Inflammatory macrophage (primary cell): ENCODE measurements at regions not wholly inside any gene's neighbourhood (a gene's known extent, or its start where the extent isn't known, plus 50 kb on each side); places are given as distances from the start of the nearest gene placed in this dataset.

Source experiments
- DNase-seq, 2 donors: peaks; one replicate each; pipeline ENCODE4 v3.0.0-alpha.2; 2020 to 2022

DNA sequence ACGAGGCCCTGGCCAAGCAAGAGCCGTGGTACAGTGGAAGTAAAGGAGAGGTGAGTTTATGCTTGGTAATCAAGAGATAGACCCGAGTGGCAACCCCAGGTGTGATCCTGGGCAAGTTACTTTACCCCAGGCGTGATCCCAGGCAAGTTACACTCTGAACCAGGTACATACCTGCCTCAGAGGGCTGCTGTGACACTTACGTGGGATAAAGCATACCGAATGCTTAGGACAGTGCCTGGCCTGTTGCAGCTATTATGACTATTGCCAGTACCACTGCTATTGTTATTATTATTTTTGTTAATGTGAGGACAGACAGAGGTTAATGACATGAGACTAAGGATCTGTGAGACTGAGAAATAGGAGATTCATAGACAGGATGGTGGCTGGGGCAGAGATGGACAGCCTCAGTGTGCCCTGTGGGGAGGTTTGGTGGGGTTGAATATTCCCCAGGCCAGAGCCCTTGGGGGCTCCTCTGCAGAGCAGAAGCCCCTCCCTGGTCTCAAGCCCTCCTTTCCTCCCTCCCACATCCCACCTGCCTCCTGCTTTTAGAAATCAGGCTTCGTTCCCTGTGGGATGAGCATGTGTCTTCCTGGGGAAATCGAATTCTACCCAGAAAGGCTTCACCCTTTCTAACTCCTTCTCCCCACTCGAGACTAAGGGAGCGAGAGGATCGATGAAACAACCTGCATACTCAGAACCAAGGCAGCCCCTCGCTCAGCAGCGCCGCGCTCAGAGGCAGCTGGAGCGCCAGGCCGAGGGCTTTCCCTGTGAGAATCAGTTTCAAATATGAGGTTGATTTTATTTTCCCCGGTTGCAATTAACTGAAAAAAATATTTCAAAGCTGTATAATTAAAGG, 62.0 kb upstream of the SIX3 start:
- DNase-seq, result no peak

DNA sequence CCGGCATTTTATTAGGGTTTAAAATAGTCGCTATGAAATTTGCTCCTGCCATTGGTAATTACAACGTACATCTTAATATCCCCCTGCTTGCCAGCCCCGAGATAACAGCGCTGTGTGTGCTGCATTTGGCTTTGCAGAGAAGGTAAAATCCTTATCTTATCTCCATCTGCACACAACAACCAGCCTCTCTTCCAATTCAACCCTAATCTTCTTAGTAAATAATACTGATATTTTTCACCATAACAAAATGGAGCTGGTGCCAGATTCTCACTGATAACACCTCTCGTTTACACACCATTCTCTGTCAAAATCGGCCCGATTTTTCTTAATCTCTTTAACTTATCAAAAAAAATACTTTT, 61.4 kb upstream of the SIX3 start:
- DNase-seq, result no peak

DNA sequence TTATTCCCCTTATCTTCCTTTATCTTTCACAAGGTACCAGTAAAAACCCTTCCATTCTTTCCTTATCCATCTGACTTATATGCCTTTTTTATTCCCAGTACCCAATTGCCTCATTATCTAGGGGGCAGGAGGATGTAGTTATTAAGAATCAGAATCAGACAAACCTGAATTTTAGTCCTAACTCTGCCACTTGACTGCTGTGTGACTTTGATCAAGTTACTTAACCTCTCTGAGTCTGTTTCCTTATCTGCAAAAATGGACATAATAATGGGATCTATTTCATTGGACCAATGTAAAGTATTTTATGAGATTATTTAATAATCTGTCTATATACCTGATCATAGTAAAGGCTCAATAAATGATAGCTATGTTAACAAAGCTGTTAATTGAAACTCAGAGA, 59.6 kb upstream of the SIX3 start:
- DNase-seq, result no peak

DNA sequence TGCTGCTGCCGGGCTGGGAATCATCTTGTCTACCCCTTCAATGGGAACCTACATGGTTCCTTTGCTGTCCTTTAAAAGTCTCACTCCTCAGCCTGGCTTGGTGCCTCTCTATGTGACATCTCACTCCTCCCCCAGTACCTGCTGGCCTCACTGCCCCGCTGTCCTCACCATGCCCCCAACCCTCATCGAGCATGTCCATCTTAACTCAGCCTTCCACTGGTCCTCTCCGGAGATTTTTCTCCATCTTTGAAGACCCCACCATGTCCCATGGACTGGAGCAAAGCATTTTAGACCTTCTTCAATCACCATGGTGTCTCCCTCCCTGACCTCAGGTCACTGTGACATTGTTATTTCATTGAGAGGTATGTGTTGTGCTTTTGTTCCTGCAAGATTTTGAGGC, 58.1 kb upstream of the SIX3 start:
- DNase-seq, result no peak

DNA sequence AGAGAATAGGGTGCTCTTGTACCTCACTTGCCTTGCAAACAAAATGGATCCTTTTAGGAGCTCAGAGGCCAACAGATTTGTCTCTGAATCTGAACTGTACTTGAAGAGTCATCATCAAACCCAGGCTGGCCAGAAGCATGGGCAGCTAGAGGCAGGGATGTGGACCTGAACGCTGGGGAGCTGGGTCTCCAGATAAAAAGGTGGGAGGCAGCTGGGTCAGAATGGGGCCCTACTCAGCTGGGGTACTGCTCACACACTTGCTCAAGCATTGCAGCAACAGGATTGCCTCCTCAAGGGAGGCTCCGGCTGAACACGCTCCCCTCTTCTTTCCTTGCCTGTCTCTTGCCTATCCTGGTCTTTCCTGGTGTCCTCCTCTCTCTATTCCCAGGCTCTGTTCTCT, 57.3 kb upstream of the SIX3 start:
- DNase-seq, result no peak

DNA sequence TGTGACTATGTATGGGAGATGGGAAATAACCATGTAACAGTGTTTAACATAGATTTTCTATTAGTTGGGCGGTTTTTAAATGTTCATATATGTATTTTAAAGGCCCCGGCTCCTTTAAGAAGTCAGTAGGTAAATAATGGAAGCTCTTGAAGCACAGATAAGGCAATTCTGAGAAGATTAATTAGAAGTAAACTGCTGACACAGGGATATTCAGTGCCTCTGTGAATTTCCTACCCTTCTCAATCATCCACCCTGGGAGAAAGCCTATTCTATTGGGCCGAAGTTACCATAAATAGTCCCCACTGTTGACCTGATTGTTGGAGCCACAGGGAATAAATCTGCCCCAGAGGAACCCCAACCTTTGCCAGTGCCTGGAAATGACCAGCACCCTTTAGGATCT, 56.8 kb upstream of the SIX3 start:
- no peak for DNase-seq

DNA sequence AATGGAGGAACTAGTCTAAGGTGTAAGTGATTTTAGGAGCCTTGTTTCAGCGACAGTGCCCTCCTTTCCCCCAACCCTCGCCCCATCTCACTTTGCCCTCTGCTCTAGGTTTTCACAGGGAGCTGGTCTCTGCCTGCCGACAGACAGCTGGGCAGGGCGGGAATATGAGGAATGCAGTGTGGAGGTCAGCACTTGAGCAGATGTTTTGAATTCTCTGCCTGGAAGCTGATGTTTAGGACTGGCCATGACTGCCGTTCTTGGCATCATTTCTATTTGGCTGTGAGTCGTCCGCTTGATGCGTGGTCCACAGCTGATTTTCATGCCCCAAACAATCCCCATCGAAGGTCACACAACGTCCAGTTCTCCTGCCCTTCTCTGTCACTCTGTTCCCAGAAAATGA, 55.1 kb upstream of the SIX3 start:
- DNase-seq, result no peak

DNA sequence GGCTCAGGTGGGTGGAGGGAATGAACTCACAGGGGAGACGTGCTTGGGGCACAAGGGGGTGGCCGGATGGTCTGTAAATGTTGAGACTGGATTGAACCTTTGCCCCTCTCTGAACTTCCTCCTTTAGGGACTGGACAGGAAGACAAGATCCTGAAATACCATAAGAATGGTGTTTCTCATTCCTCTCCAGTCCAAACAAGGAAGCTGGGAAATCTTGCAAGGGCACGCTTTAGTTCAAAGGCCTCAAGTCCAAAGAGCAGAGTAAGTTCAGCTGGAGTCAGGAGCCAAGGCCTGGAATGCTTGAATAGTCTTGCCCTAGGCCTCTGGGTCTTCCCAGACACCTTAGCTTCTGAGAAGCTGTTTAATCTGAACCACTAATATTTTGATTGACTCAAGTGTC, 52.4 kb upstream of the SIX3 start:
- DNase-seq, result peak in 1 of 2 donors; percentile 35
